GM12891 (cell line): ENCODE measurements at regions not wholly inside any gene's neighbourhood (a gene's known extent, or its start where the extent isn't known, plus 50 kb on each side); places are given as distances from the start of the nearest gene placed in this dataset.

ENCODE experiments used
- DNase-seq: peaks from one replicate; pipeline ENCODE4 v3.0.0; 2011; ENCODE audit warnings: low spot score; ENCODE audit not compliant: insufficient read length
- FAIRE-seq: peaks from 2 replicates; lab custom pipeline; 2011; peaks lifted over from hg19 to GRCh38; lab: Jason Lieb, UNC
- PAX5 ChIP-seq: IDR thresholded peaks from 2 replicates; pipeline ENCODE4 v1.6.1; 2011; ENCODE audit warnings: low read length, moderate library complexity, mild to moderate bottlenecking; ENCODE audit not compliant: insufficient read depth, severe bottlenecking
- POLR2A ChIP-seq: IDR thresholded peaks from 2 replicates; pipeline ENCODE4 v1.6.1; 2011; ENCODE audit warnings: low read depth, low read length, control low read depth
- POLR2AphosphoS5 ChIP-seq: IDR thresholded peaks from 2 replicates; pipeline ENCODE4 v1.6.1; 2011; ENCODE audit warnings: low read depth, low read length, control low read depth
- POU2F2 ChIP-seq: IDR thresholded peaks from 2 replicates; pipeline ENCODE4 v1.6.1; 2011; ENCODE audit warnings: low read depth, mild to moderate bottlenecking, control low read depth, low read length, moderate library complexity
- SPI1 ChIP-seq: IDR thresholded peaks from 2 replicates; pipeline ENCODE4 v1.6.1; 2011; ENCODE audit warnings: low read depth, low read length, control low read depth
- TAF1 ChIP-seq: IDR thresholded peaks from 2 replicates; pipeline ENCODE4 v1.6.1; 2011; ENCODE audit warnings: low read depth, low read length, control low read depth

DNA sequence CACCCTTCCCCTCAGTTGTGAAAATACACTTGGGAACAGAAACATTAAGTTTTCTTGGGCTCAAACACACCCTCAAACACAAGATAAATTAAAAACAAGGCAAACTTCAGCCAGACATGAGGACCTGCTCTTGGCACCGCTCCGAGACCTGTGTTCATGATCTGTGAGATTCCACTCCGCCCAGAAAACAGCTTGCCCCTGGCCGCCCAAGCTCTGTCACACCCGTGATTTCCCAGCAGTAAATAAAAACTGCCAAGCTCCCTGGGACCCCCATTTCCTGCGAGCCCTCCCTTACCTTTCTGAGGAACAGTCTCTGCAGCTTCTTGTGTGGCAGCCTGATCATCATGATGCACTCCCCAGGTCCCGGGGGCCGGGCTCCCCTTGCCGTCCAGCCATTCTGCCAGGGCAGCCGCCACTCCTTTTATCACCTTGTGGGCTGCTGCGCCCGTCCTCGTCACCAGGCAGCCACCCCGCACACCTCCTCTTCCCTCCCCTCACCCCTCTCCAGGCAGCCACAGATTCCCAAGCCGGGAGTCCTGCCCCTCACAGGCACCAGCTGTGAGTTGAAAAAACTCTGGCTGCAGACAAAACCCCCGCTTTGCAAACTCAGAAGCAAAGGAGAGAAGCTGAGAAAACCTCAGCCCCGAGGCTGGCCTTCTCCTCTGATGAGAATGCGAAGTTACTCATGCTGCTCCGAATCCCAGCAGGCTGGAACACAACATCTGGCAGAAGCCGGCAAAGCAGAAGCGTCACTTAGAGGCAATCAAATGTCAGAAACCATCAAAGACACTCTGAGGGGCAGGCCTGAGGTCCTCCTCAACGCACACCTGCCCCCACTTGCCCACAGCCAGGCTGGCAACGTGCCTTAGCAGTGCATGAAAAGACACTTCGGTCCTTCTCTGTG, 130.4 kb upstream of the RPS6KA2 start:
- no peak for FAIRE-seq
- DNase-seq: no peak
- no peak for TF ChIP-seq SPI1
- TF ChIP-seq POLR2A: no peak
- no peak for TF ChIP-seq TAF1
- no peak for TF ChIP-seq POLR2AphosphoS5

DNA sequence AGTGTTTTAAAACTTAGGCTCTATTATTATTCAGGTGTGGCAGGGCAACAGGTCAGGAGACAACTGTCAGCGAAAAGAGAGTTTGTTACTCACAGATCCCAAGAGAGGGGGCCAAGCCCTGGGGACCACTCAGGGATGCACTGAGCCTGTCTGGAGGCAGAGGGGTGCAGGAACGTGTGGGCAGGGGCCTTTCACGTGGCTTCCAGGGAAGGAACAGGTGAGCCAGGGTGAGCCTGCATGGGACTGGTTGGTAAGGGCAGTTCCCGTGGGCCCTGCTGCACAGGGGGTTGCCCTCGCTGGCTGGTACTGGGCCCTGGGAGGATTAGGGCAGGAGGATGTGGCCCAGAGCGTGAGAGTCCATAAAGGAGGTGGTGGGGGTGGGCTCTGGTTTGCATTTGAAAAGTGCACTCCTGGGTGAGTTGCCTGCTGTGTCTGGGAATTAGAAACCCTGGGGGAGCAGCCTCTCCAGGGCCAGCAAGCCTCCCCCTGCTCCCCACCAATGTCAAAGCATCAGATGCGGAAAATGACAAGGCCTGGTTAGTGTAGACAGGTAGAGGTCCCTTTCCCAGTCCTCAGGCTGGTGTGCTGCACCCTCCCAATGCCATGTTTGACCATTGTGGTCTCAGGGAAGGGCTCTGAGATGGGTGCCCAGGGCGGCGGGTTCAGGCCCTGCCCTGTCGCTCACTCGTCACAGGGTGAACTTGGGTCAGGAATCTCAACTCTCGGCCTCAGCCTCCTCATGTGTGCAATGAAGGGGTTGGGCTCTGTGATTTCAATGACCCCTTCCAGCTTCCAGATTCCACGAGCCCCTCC, 127.4 kb upstream of the RPS6KA2 start:
- FAIRE-seq (no peak), DNase-seq (no peak)
- no peak for TF ChIP-seq SPI1
- no peak for TF ChIP-seq POLR2AphosphoS5
- no peak for TF ChIP-seq POU2F2
- no peak for TF ChIP-seq PAX5
- TF ChIP-seq POLR2A: no peak
- no peak for TF ChIP-seq TAF1

DNA sequence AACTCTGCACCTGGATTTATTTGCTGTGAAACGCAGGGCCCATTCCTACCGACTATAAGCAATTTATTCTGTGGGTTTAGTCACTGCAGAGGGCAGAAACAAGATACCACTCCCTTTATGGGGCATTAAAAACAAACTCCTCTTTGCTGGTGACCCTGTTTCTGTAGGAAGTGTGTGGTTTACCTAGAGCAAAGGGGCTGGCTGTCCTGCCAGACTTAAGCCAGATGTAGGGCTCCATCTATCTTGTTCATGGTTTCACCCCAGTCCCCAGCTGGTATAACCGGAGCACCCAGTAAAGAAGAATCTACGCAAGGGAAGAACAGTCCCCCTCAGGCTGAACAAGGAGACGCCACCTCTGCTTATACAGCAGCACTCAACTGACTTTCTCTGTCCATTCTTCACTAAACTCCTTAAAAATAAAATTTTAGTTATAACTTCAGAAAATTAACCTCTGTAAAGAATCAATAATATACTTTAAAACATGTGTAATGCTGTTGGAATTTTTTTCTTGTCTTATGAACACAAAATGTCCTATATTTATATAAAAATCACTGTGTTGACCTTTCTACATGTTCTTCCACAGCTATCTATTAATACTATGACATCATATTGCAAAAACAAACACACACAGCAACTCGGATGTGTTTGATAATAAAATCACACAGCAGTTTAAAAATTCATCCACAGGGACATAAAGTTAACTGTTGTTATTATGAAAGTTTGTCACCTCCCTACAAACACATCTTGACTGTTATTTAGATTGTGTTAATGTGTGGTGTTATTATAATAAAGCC, 126.1 kb upstream of the RPS6KA2 start:
- FAIRE-seq: no peak
- no peak for DNase-seq
- TF ChIP-seq POLR2AphosphoS5 (no peak), SPI1 (no peak), TAF1 (no peak), PAX5 (no peak), POLR2A (no peak), POU2F2 (no peak)

DNA sequence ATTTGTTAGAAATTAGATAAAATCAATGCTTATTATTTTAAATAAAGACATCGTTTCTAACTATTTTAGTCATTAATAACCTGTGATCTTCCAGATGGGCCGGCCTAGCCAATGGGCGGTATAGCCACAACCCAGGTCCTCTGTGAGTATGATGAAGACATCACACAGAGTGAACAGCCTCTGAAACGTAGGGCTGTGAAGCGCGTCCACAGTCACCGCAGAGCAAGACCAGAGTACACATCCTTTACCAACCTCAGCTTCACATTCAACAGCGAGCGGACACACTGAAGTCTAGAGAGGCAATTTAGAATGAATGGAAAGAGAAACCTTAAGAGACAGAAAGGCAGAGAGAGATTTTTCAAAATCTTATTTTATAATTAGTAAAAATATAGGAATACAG, 125.0 kb upstream of the RPS6KA2 start:
- DNase-seq (no peak), FAIRE-seq (no peak)
- TF ChIP-seq POU2F2 (no peak), POLR2A (no peak), TAF1 (no peak), PAX5 (no peak), SPI1 (no peak), POLR2AphosphoS5 (no peak)

DNA sequence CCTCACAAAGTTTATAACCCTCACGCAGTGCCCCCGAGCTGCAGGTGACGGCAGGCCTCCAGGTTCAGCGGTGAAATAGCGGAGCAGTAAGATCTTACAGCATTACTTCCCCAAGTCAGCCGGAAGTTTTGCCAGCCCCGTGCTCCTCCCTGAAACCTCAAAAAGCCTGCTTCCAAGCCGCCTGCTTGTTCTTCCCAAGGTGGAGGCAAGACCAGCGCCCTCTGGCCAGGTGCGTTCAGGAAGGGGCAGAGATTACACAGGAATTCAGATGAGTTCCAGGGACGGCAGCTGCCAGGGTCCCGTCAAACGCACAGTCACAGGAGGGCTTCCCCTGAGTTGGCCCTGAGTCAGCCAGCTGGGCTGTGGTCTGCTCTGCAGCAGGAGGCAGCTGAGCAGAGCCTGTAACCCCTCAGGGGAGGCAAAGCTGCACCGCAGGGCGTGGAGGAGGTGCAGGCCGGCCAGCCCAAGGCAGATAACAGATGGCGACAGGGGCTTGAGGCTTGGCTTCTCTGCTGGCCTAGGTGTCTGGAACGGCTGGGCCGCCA, 124.1 kb upstream of the RPS6KA2 start:
- peak; percentile 89 for FAIRE-seq
- DNase-seq: peak; percentile 67
- TF ChIP-seq TAF1: no peak
- TF ChIP-seq SPI1: no peak
- TF ChIP-seq POLR2AphosphoS5: no peak
- no peak for TF ChIP-seq POU2F2
- no peak for TF ChIP-seq POLR2A
- TF ChIP-seq PAX5: no peak

DNA sequence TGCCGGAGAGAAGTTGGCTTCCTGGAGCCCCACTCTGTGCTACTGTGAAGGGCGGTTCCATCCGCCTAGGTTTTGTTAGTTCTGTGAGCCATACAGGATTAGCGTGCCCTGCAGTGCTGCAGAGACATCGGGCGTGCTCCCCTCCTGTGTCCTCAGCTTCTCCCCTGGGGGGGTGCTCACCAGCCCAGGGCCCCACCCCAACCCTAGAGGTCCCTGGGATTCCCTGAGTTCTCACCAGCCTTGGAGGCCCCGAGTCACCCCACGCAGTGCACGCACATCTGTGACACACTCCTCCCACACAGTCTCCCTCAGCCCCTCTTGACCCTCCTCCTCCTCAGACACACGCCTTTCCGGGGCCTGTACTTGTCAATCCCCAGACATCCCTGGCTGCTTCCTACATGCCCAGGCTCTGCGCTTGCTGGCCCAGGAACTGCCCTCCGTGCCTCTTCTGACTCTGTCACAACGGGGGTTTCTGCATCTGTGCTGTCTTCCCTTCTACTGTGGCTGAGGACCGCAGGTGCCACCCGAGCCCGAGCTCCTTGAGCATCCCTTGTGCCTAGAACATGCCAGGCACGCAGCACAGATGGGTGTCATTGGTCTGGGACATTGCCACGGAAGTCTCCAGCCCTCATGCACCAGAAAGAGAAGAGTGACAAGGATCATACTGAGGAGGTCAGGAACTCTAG, 123.2 kb upstream of the RPS6KA2 start:
- TF ChIP-seq POLR2A: no peak
- TF ChIP-seq TAF1: no peak
- TF ChIP-seq PAX5: no peak
- TF ChIP-seq POU2F2: no peak
- no peak for TF ChIP-seq POLR2AphosphoS5
- TF ChIP-seq SPI1: no peak
- FAIRE-seq (no peak), DNase-seq (no peak)

DNA sequence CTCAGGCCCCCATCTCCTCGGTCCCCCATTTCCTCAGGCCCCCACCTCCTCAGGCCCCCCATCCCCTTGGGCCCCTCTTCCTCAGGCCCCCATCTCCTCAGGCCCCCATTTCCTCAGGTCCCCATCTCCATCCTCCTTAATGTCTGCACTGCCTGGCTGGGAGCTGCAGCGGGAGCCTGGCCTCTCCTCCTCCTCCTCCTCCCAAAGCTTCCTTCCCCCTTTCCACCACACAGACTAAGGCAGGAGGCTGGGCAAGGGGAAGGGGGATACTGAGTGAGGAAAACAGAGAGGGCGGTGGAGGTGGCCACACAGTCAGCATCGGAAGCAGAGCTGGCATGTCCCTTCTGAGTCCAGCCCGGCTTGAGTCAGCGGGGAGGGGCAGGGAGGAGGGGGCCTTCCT, 122.6 kb upstream of the RPS6KA2 start:
- DNase-seq (no peak), FAIRE-seq (no peak)
- TF ChIP-seq PAX5 (no peak), POLR2A (no peak), POLR2AphosphoS5 (no peak), SPI1 (no peak), POU2F2 (no peak), TAF1 (no peak)
